ENCODE measurements at regions not wholly inside any gene's neighbourhood (a gene's known extent, or its start where the extent isn't known, plus 50 kb on each side); places are given as distances from the start of the nearest gene placed in this dataset.

DNA sequence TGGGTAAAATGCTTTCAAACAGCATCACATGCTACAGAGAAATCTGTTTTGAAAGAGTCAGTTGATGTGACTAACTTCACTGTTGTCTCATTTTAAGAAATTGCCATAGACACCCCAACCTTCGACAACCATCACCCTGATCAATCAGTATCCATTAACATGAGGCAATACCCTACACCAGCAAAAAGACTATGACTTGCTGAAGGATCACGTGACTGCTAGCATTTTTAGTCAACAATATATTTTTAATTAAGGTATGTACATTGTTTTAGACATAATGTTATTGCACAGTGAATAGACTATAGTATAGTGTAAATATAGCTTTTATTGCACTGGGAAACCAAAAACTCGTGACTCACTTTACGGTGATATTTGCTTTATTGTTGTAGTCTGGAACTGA lies 200.0 kb upstream of the ARHGAP24 start:
- DNase-seq, result no peak

DNA sequence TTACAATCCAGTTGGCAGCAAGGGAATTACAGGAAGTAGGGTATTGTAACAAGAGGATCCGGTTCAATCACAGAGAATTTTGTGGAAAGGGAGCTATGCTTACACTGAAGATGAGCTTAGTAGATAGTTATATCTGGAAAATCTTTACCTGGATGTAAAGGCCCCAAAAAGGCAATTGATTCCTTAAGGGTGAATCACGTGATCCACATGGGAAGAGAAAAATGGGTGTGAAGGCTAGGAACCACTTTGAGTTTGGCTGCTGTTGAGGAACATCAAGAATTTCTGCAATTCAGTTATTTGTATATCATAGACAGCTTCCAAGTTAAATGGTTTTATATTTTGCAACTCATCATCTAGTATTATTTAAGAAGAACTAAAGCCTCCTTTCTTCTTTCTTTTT lies 194.0 kb upstream of the ARHGAP24 start:
- DNase-seq, result no peak

GRCh38 chr4:85291226-85291625 lies 183.7 kb upstream of the ARHGAP24 start:
- DNase-seq, result no peak

DNA sequence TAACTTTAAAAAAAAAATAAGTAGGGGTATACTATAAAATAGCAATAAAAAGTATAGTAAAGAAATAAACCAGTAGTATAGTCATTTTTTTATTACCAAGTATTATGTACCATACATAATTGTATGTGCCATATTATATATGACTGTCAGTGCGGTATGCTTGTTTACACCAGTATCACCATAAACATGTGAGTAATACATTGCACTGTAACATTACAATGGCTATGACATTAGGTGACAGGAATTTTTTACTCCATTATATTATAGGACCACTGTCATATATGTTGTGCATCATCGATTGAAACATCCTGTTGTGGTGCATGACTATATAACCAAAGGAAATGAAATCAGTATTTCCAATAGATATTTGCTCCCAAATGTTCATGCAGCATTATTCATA lies 176.9 kb upstream of the ARHGAP24 start:
- DNase-seq, result no peak

DNA sequence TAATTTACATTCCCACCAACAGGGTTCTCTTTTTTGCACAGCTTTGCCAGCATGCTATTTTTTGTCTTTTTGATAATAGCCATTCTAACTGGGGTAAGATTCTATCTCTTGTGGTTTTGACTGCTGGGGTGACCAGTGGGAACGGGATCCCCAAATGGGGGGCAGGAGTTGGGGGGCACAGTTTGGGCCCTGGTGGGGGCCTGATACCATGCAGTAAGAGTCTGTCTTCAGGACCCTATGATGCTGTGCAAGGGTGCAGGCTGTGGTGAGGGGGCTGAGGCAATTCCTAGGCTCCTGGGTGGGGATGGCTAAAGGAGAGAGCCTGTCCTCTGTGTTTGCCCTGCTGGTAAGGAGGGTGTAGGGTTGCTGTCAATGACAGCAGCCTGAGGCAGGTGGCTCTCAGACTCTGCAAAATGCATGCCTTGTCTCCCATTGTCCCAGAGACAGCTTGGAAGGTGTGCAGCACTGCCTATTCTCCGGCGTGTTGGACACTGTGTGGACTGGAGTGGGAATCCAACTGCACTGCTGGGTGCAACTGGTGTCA lies 172.7 kb upstream of the ARHGAP24 start:
- DNase-seq, result no peak

- no peak for DNase-seq
These were observed 172.2 kb upstream of the ARHGAP24 start for GRCh38 chr4:85302756-85303155.

DNA sequence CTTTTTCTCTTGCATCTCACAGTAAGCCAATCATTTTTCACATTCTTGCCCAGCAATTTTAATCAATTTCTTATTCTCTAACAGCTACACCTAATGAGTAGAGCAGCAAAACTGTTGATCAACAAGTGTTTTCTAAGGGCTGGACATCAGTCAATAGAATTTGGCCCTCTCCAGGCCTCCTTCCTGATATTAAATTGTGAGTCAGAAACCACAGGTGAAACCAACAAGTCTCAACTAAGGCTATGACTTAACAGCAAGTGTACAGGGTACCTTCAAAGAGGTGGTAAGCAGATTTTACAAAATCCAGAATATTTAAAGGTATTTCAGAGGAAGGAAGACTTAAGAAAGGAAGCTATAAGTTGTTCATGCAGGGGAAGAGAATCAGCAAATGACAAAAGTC lies 156.5 kb upstream of the ARHGAP24 start:
- DNase-seq, result no peak

DNA sequence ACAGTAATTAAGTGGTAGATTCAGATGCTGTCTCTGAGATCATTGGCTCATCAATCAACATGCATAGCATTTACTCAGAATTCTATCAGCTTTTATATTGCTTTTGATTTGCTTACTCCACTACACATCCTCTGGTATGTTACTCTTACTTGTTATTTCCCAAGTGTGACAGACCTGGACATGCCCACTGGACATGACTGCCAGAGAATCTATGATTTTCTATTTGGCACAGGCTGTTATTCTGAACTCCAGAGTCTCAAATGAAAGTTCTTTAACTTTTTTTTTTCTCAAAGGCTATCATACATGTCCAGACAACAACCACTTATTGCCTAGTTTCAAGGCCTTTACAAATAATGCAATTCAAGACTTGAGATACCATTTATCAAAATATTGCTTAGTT lies 116.1 kb upstream of the ARHGAP24 start:
- no peak for DNase-seq

- no peak for DNase-seq
These were observed 112.4 kb upstream of the ARHGAP24 start for GRCh38 chr4:85362550-85362949.

DNA sequence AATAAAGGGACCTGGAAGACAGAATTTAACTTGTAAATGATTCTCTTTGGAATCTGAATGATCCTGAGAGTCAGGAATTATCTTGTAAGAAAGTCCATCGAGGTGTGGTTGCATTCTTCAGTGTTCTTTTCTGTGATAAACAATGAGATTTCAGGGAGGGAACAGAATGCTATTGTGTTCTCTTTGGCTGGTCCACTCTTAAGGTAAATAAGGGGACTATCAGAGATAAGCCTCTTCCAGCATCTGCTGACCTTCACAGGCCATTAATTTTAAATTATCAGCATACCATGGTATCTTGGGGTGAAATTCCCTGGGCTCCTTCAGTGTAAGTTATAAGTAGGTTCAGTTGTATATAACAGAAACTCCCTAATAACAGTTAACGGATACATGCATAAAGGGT lies 107.1 kb upstream of the ARHGAP24 start:
- DNase-seq, result no peak

- DNase-seq, result no peak
These were observed 106.7 kb upstream of the ARHGAP24 start for GRCh38 chr4:85368240-85368639.

DNA sequence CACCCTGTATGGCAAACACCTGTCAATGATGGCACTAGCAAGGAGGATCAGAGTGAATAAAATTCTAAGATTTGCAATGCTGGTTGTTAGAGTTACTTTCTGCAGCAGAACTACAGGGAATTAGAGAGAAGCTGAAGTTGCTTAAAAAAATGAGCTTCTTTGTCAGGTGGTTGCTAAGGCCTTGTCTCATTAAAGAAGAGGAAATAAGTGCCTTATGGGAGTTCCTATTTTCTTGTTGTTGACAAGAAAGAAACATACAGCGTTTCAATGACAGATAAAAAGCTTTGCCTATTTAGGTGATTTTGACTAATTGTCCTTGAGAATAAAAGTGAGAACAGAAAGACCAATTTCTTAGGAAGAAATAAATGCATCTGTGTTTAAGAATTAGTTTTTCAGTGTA lies 106.0 kb upstream of the ARHGAP24 start:
- DNase-seq, result no peak

DNA sequence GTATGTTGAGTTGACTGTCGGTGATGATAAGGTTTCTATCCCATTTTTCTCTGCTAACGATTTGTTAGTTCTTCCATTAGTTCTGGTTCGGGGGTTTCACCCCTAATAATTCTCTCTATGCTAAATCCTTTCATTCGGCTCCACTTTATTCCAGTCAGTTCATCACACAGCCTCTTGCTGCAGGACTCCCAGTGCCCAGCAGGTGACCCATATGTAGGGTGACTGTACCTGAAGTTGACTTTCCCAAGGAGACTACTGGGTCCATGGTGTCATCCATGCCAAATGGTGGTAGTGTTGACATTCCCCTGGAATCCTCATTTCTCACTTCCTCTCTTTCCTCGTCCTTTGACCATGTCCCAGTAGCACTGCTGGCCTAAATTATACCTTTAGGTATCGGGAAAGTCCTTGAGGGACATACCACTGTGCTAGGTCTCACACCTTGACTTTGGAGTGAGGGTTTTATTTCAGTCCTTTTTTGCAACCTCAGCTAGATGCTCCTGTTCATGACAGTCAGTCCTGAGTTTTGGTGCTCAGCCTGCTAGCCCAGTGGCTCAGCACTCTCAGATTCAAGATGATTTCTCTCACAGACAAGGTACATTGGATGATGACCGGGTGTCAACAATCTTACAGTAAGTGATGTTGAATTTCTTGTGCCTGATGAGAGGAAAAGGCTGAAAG lies 105.1 kb upstream of the ARHGAP24 start:
- no peak for DNase-seq

GRCh38 chr4:85370400-85371032 lies 104.4 kb upstream of the ARHGAP24 start:
- no peak for DNase-seq

DNA sequence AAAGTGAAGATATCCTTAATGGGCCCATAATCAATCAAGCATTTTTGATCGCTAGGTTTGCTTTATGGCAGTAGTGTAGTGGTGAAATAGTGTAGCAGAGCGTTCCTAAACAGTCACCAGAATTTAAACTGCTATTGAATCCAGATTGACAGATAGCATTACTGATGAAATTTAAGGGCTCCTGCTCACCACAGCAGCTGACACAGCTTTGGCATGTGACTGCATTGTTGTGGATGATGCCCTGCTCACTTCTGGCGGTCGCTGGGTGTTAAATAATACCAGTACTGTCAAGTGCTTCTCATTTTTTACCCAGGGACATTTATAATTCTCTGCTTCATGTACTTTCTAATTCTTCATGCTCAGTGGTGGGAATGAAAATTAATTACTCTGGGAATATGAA lies 102.0 kb upstream of the ARHGAP24 start:
- DNase-seq, result no peak

GRCh38 chr4:85376285-85376684 lies 98.7 kb upstream of the ARHGAP24 start:
- no peak for DNase-seq

GRCh38 chr4:85381968-85382367 lies 93.0 kb upstream of the ARHGAP24 start:
- no peak for DNase-seq

DNA sequence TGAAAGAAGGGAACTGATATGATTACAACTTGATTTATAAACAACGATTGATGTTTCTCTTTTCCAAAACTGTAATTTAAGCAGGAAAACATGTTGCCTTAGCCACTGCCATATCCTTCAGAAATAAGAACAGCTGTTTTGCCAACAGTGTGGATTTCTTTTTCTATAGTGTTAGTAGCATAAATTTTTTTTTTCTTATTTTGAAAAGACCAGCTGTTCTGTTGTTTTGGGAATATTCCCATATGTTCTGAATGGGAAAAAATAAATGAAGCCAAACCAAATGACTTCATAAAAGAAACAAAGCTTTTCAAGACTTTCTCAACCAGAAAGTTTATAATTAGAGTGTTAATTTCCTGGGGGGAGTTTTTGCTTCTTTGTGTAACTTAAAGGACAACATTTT lies 83.9 kb upstream of the ARHGAP24 start:
- DNase-seq, result no peak

DNA sequence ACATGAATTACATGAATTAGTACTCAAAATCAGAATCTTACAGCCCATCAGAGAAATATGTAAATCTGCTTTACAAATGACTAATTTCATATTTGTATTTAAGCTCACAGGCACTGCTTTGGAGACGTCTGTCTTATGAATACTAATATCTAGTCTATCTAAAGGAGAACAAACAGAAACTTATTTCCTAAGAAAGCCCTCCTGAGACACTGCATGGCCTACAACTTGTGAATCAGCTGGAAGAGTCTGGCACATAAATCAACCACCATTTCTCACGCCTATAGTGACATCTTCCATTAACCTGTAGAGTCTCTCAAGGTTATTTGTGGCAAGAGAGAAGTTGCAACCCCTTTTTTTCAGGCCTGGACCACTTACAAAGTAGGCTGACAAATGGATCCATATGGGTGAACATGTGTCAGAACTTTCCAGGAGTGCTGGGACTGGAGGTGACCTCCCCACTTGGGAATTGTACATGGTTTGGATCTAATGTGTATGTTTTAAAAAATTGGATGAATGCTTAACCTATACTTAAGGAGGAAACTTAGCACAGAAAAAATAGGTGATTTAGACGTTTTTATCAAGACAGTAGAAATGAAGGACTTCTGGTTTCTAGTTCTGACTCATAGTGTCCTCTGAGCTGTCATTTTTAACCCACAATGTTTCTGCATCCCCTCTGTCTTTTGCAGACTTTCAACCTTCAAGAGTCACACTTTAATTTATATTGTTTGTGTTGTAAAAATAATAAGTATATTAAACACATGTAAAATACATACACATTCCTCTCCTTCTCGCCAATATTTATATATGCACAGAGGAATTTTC lies 83.2 kb upstream of the ARHGAP24 start:
- no peak for DNase-seq

GRCh38 chr4:85393201-85393600 lies 81.7 kb upstream of the ARHGAP24 start:
- no peak for DNase-seq

DNA sequence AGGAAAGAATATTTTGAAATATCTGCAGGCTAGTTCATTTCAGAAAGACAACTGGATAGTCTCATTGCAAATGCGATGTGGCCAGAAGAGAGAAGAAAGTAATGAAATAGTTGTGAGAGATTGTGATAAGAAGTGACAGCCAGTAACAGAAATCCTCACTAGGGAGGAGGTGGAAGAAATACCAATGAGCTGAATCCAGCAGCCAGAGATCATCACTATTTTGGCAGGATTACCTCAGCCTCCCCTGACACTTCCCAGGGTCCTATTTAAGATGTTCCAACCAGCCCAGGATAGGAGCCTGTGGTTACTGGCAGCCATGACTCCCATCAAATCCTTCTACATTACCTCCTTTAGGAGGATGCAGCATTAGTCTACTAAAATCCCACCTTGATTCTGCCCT lies 76.7 kb upstream of the ARHGAP24 start:
- no peak for DNase-seq

GRCh38 chr4:85399270-85399669 lies 75.7 kb upstream of the ARHGAP24 start:
- DNase-seq, result no peak

GRCh38 chr4:85402371-85402770 lies 72.6 kb upstream of the ARHGAP24 start:
- no peak for DNase-seq

- no peak for DNase-seq
These were observed 68.8 kb upstream of the ARHGAP24 start for GRCh38 chr4:85406185-85406584.
